T-cell (primary cell): ENCODE measurements at regions not wholly inside any gene's neighbourhood (a gene's known extent, or its start where the extent isn't known, plus 50 kb on each side); places are given as distances from the start of the nearest gene placed in this dataset.
"Not testable (repeated sequence)": the region's sequence is repeated elsewhere in the genome, so short reads cannot be mapped to it uniquely, and the experiment has no call there.

Experiments used
- ATAC-seq, 4 experiments: fragments of 200-7000 bp in 3 of 4; fragments of 150-1000 bp in 1 of 4; cut with Tn5 transposase; replicated peaks in 1 of 4; 1 replicate in 3 of 4; 2 replicates in 1 of 4; pipeline ENCODE4 v1.10.0; 2021; ENCODE audit warnings: moderate library complexity in 3 of 4, mild to moderate bottlenecking in 2 of 4, moderate number of reproducible peaks in 1 of 4
- CTCF ChIA-PET, 2 donors: fragments of 300-600 bp; sonication (Branson Sonifier 250); formaldehyde crosslinking; loops; one replicate each; lab custom pipeline; 2022; ENCODE audit warnings: antibody characterized with exemption in 2 of 2; lab: Charles Lee
- POLR2A ChIA-PET, 2 donors: fragments of 300-600 bp; sonication (Branson Sonifier 250); formaldehyde crosslinking; loops; one replicate each; lab custom pipeline; 2022; ENCODE audit warnings: antibody characterized with exemption in 2 of 2; lab: Charles Lee
- DNase-seq, 35 experiments: peaks; one replicate each; pipeline versions ENCODE4 v3.0.0 to v3.0.0-alpha.2; 2013 to 2023
- H3K27ac ChIP-seq: one replicate; pipeline ENCODE4 v1.5.1; 2013; ENCODE audit warnings: low read length
- H3K27me3 ChIP-seq, 2 experiments: replicated peaks in 1 of 2; 1 replicate in 1 of 2; 2 replicates in 1 of 2; pipeline versions ENCODE4 v1.6.1 to v1.7.0; 2013; ENCODE audit warnings: low read length in 1 of 2, mixed read lengths in 1 of 2; ENCODE audit not compliant: control insufficient read depth in 2 of 2, insufficient read depth in 2 of 2; ENCODE audit errors: extremely low read depth in 1 of 2
- H3K36me3 ChIP-seq, 2 donors: 1 replicate in 1 of 2; 2 replicates in 1 of 2; pipeline versions ENCODE4 v1.6.1 to v1.7.0; 2013; ENCODE audit warnings: low read length in 1 of 2; ENCODE audit not compliant: control insufficient read depth in 2 of 2, insufficient read depth in 1 of 2; ENCODE audit errors: extremely low read depth in 1 of 2
- H3K4me1 ChIP-seq, 2 experiments: 1 replicate in 1 of 2; 2 replicates in 1 of 2; pipeline versions ENCODE4 v1.6.1 to v1.7.0; 2013; ENCODE audit warnings: low read length in 2 of 2, mixed read lengths in 1 of 2; ENCODE audit not compliant: insufficient read depth in 2 of 2, control insufficient read depth in 1 of 2; ENCODE audit errors: extremely low read depth in 1 of 2
- H3K4me3 ChIP-seq, 2 donors: 1 replicate in 1 of 2; 2 replicates in 1 of 2; pipeline versions ENCODE4 v1.5.1 to v1.7.0; 2013; ENCODE audit warnings: mild to moderate bottlenecking in 2 of 2, low read length in 1 of 2, moderate library complexity in 1 of 2; ENCODE audit not compliant: control insufficient read depth in 1 of 2; ENCODE audit errors: extremely low read depth in 1 of 2
- H3K9me3 ChIP-seq: 2 replicates; pipeline ENCODE4 v1.7.0; 2013
- H3K27ac Mint-ChIP-seq, 2 donors: one replicate each; pipeline ENCODE4 v1.8.0; 2020 to 2021; ENCODE audit warnings: mild to moderate bottlenecking in 2 of 2, mixed read lengths in 2 of 2
- H3K27me3 Mint-ChIP-seq, 2 donors: one replicate each; pipeline ENCODE4 v1.8.0; 2021 to 2022; ENCODE audit warnings: mixed read lengths in 2 of 2
- H3K36me3 Mint-ChIP-seq: one replicate; pipeline ENCODE4 v1.8.0; 2021; ENCODE audit warnings: mixed read lengths
- H3K4me1 Mint-ChIP-seq, 3 donors: one replicate each; pipeline ENCODE4 v1.8.0; 2020 to 2022; ENCODE audit warnings: mixed read lengths in 3 of 3, mild to moderate bottlenecking in 1 of 3
- H3K4me3 Mint-ChIP-seq, 3 donors: one replicate each; pipeline ENCODE4 v1.8.0; 2020 to 2022; ENCODE audit warnings: mild to moderate bottlenecking in 3 of 3, mixed read lengths in 3 of 3, moderate library complexity in 3 of 3
- H3K9me3 Mint-ChIP-seq, 3 donors: one replicate each; pipeline ENCODE4 v1.8.0; 2020 to 2022; ENCODE audit warnings: mixed read lengths in 3 of 3
- WGBS: methylation state at CpG from one replicate; pipeline ENCODE4 v1.1.5; 2013; ENCODE audit warnings: missing lambda C conversion rate; ENCODE audit not compliant: insufficient coverage; 5-methylcytosine and 5-hydroxymethylcytosine counted together

- H3K27ac Mint-ChIP-seq: no peak overlapping the region
- no peaks in the 10 kb centered on the region for H3K27me3 Mint-ChIP-seq
- peaks cover 50% of the 10 kb centered on the region for H3K36me3 Mint-ChIP-seq
- H3K36me3 ChIP-seq: peaks cover 3 to 20% of the 10 kb centered on the region in 2 donors
- ATAC-seq: no peak
- ChIA-PET CTCF (no interaction called here), POLR2A (no interaction called here)
- peaks cover 68 to 75% (median 74%) of the 10 kb centered on the region in 3 donors for H3K4me1 Mint-ChIP-seq
- WGBS: 98% methylated on average over 4 of the region's 8 CpGs
- H3K9me3 ChIP-seq: no peaks in the 10 kb centered on the region
- H3K27me3 ChIP-seq: no peaks in the 10 kb centered on the region
- DNase-seq: no peak
- H3K4me3 Mint-ChIP-seq: no peak overlapping the region
- H3K4me1 ChIP-seq: no peaks in the 10 kb centered on the region
- H3K4me3 ChIP-seq: no peak overlapping the region
- H3K27ac ChIP-seq: no peak overlapping the region
- peaks cover 0 to 7% (median 5%) of the 10 kb centered on the region in 3 donors for H3K9me3 Mint-ChIP-seq
These were observed 117.6 kb downstream of the UTRN start for GRCh38 chr6:144402750-144403149.

GRCh38 chr6:144405163-144405562 lies 120.0 kb downstream of the UTRN start:
- H3K27ac Mint-ChIP-seq: no peak overlapping the region
- CTCF ChIA-PET: no interaction called here

GRCh38 chr6:144406796-144407195 lies 121.7 kb downstream of the UTRN start:
- no peaks in the 10 kb centered on the region for H3K27me3 Mint-ChIP-seq
- no peak overlapping the region for H3K4me3 Mint-ChIP-seq
- WGBS: no CpG with 5 or more reads among the region's 3 CpGs
- POLR2A ChIA-PET: no interaction called here
- H3K36me3 ChIP-seq: peaks cover 0 to 15% of the 10 kb centered on the region in 2 donors
- H3K27me3 ChIP-seq: no peaks in the 10 kb centered on the region
- peaks cover 52% of the 10 kb centered on the region for H3K36me3 Mint-ChIP-seq
- no peaks in the 10 kb centered on the region for H3K9me3 Mint-ChIP-seq
- ATAC-seq (no peak), DNase-seq (no peak)
- peaks cover 5 to 6% of the 10 kb centered on the region in 2 experiments for H3K4me1 ChIP-seq
- no peaks in the 10 kb centered on the region for H3K9me3 ChIP-seq
- no peak overlapping the region for H3K4me3 ChIP-seq
- H3K27ac Mint-ChIP-seq: peak overlapping the region in 1 of 2 donors; percentile 29
- no peak overlapping the region for H3K27ac ChIP-seq
- peaks cover 76 to 84% (median 80%) of the 10 kb centered on the region in 3 donors for H3K4me1 Mint-ChIP-seq
- CTCF ChIA-PET: interaction anchor here in 1 of 2 donors (0.6 kb wide), 1 partner anchor 1454 kb away, joined by 3 read pairs; no protein-coding TSS in a partner anchor

More at GRCh38 chr6:144405163-144405562, 120.0 kb downstream of the UTRN start:
- H3K9me3 Mint-ChIP-seq: no peaks in the 10 kb centered on the region
- Histone ChIP-seq H3K36me3 (peaks cover 0 to 15% of the 10 kb centered on the region in 2 donors), H3K9me3 (no peaks in the 10 kb centered on the region), H3K4me3 (no peak overlapping the region), H3K4me1 (peaks cover 0 to 3% of the 10 kb centered on the region in 2 experiments), H3K27me3 (no peaks in the 10 kb centered on the region), H3K27ac (no peak overlapping the region)
- DNase-seq: no peak
- H3K27me3 Mint-ChIP-seq: no peaks in the 10 kb centered on the region
- peaks cover 46% of the 10 kb centered on the region for H3K36me3 Mint-ChIP-seq
- H3K4me3 Mint-ChIP-seq: no peak overlapping the region
- POLR2A ChIA-PET: interaction anchor here in 1 of 2 donors (0.6 kb wide), 1 partner anchor 164 kb away, joined by 6 read pairs; no protein-coding TSS in a partner anchor
- H3K4me1 Mint-ChIP-seq: peaks cover 69 to 79% (median 77%) of the 10 kb centered on the region in 3 donors
- no peak for ATAC-seq
- WGBS: 100% methylated on average over 1 of the region's 5 CpGs

GRCh38 chr6:144408161-144408560 lies 123.0 kb downstream of the UTRN start:
- CTCF ChIA-PET: no interaction called here
- DNase-seq (no peak), ATAC-seq (no peak)
- H3K27me3 Mint-ChIP-seq: no peaks in the 10 kb centered on the region
- WGBS: no CpG with 5 or more reads among the region's 6 CpGs
- peak overlapping the region in 1 of 2 donors; percentile 40 for H3K27ac Mint-ChIP-seq
- Histone ChIP-seq H3K4me3 (no peak overlapping the region), H3K27me3 (no peaks in the 10 kb centered on the region), H3K9me3 (no peaks in the 10 kb centered on the region), H3K4me1 (peaks cover 6% of the 10 kb centered on the region in 2 experiments), H3K27ac (no peak overlapping the region), H3K36me3 (peaks cover 0 to 4% of the 10 kb centered on the region in 2 donors)
- POLR2A ChIA-PET: interaction anchor here in 1 of 2 donors (0.6 kb wide), 1 partner anchor 16 kb away, joined by 3 read pairs; no protein-coding TSS in a partner anchor
- H3K4me1 Mint-ChIP-seq: peaks cover 83 to 84% (median 83%) of the 10 kb centered on the region in 3 donors
- H3K36me3 Mint-ChIP-seq: peaks cover 44% of the 10 kb centered on the region
- H3K4me3 Mint-ChIP-seq: no peak overlapping the region
- no peaks in the 10 kb centered on the region for H3K9me3 Mint-ChIP-seq

GRCh38 chr6:144410059-144410458 lies 124.9 kb downstream of the UTRN start:
- H3K27me3 Mint-ChIP-seq: no peaks in the 10 kb centered on the region
- no peak overlapping the region for H3K4me3 Mint-ChIP-seq
- ChIA-PET CTCF (interaction anchor here in 1 of 2 donors (0.6 kb wide), 1 partner anchor 499 kb away, joined by 3 read pairs; no protein-coding TSS in a partner anchor), POLR2A (no interaction called here)
- peak overlapping the region in 1 of 2 donors; percentile 6 for H3K27ac Mint-ChIP-seq
- DNase-seq (no peak), ATAC-seq (no peak)
- peaks cover 29% of the 10 kb centered on the region for H3K36me3 Mint-ChIP-seq
- Histone ChIP-seq H3K27ac (no peak overlapping the region), H3K4me3 (no peak overlapping the region), H3K36me3 (no peaks in the 10 kb centered on the region), H3K27me3 (no peaks in the 10 kb centered on the region), H3K9me3 (no peaks in the 10 kb centered on the region), H3K4me1 (peaks cover 6 to 13% of the 10 kb centered on the region in 2 experiments)
- no peaks in the 10 kb centered on the region for H3K9me3 Mint-ChIP-seq
- H3K4me1 Mint-ChIP-seq: peaks cover 71 to 81% (median 76%) of the 10 kb centered on the region in 3 donors

- H3K4me3 ChIP-seq, H3K9me3 ChIP-seq, H3K27ac ChIP-seq, H3K36me3 ChIP-seq, H3K27me3 ChIP-seq, ATAC-seq, H3K9me3 Mint-ChIP-seq, H3K27me3 Mint-ChIP-seq, POLR2A ChIA-PET, DNase-seq: not testable (repeated sequence)
- peaks cover 6 to 13% of the 10 kb centered on the region in 2 experiments for H3K4me1 ChIP-seq
- 100% methylated on average over 1 of the region's 2 CpGs for WGBS
- Mint-ChIP-seq H3K27ac (peak overlapping the region in 1 of 2 donors; percentile 41), H3K4me3 (peak overlapping the region in 1 of 3 donors; percentile 76), H3K36me3 (peaks cover 26% of the 10 kb centered on the region), H3K4me1 (peaks cover 71 to 83% (median 77%) of the 10 kb centered on the region in 3 donors)
- CTCF ChIA-PET: interaction anchor here in 1 of 2 donors (0.6 kb wide), 1 partner anchor 196 kb away, joined by 5 read pairs; no protein-coding TSS in a partner anchor
These were observed 125.4 kb downstream of the UTRN start for GRCh38 chr6:144410574-144410973.
